SH-SY5Y (cell line): ENCODE measurements at regions not wholly inside any gene's neighbourhood (a gene's known extent, or its start where the extent isn't known, plus 50 kb on each side); places are given as distances from the start of the nearest gene placed in this dataset.

Experiments used
- GATA2 ChIP-seq: IDR thresholded peaks from 2 replicates; pipeline ENCODE4 v1.6.1; 2011; ENCODE audit warnings: mild to moderate bottlenecking, low read depth, low read length
- GATA3 ChIP-seq: IDR thresholded peaks from 2 replicates; pipeline ENCODE4 v1.6.1; 2011; ENCODE audit warnings: low read depth, mild to moderate bottlenecking, low read length, moderate library complexity

DNA sequence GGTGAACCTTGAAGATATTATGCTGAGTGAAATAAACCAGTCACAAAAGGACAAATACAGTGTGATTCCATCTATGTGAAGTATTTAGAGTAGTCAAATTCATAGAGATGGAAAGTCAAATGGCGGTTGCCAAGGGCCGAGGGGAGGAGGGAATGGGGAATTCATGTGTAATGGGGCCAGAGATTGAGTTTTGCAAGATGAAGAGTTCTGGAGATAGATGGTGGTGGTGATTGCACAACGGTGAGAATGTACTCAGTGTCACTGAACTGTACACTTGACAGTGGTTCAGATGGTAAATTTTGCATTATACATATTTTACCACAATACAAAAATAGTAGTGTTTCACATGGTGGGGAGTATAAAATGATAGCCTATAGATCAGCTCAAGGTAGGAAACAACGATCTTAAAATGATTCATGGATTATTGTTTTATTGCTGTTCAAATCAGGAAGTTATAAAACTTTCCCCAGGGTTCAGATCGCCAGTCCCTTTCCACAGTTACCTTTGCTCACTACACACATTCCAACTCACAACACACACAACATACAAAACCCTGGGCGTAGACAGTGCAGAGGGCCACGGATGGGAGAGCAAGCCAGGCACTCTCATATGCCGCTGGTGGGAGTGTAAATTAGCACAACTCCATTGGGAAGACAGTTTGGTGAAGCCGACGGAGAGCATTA is 219.9 kb downstream of the ZIC5 start:
- no peak for TF ChIP-seq GATA2
- no peak for TF ChIP-seq GATA3
